DMS 273 (cell line): ENCODE measurements at regions not wholly inside any gene's neighbourhood (a gene's known extent, or its start where the extent isn't known, plus 50 kb on each side); places are given as distances from the start of the nearest gene placed in this dataset.
"Not testable (repeated sequence)": the region's sequence is repeated elsewhere in the genome, so short reads cannot be mapped to it uniquely, and the experiment has no call there.

Source experiments
- DNase-seq: peaks from one replicate; lab custom pipeline; 2025; ENCODE audit not compliant: unreplicated experiment; lab: John Stamatoyannopoulos, UW

GRCh38 chr3:139232341-139232740, 111.5 kb upstream of the MRPS22 start:
- not testable (repeated sequence) for DNase-seq

GRCh38 chr3:139234491-139234890, 109.3 kb upstream of the MRPS22 start:
- no peak for DNase-seq

DNA sequence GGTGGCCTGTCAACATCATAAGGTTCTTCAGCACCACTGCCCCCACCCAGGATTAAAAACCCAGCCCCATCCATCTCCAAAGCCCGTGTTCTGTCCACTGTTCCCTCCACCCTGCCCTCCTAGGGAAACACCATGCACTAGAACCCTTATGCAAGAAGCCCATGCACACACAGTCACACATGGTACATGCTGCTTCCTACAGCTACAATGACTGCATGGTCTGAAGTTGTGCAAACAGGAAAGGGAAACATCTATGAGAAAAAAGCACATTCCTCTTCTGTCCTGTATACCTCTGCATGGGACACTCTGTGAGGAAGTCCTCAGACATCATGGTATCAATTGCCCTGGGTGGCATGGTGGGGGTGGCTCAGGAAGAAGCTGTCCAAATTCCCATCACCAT, 108.6 kb upstream of the MRPS22 start:
- no peak for DNase-seq

DNA sequence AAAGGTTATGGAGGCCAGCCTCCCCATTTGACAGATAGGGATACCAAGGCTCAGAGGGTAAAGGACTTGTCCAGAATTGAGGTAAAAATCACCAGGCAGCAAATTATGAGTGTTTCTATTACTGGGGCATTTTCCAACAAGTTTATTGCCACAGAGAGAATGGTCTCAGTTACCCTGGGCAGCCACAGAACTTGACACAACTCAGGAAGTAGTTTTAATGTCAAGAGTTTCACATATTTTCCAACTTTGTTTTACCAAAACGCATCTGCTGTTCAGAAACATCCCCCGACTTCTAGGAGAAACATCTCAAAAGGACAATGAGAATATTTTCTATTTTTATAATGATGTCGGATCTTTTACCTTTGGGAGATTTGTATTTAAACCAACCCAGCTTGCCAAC, 107.5 kb upstream of the MRPS22 start:
- no peak for DNase-seq

GRCh38 chr3:139238281-139239030, 105.4 kb upstream of the MRPS22 start:
- DNase-seq = no peak

DNA sequence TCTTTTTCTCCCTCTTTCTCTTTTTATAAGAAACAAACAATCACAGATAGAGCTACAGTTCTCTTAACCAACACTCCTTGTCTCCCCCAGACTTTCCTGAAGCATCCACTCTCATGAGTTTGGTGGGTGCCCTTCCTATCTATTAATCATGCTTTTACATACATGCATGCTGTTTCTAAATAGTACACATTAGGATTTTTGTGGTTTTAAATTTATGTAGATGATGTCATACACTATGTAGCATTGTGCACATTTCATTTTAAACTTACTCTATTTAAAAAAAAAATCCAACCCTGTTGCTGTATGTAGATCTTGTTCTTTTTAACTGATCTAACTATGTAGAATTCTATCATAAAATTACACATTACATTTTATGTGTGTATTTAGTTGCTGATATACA, 104.3 kb upstream of the MRPS22 start:
- DNase-seq = no peak

DNA sequence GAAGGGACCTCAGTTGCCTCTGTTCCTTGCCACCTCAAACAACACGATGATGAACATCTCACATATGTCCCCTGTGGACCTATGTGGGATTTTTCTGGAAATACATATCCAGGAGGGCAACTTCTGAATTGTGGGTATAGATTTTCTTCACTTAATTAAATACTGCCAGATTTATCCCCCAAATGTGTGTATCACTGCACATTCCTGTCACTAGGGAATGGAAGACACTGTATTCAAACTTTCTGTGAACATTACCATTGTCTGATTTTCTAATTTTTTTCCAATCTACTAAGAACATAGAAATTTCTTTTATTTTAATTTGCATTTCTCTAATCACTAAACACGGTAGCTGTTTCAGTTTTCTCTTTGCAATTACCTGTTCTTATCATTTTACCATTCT, 102.0 kb upstream of the MRPS22 start:
- no peak for DNase-seq

DNA sequence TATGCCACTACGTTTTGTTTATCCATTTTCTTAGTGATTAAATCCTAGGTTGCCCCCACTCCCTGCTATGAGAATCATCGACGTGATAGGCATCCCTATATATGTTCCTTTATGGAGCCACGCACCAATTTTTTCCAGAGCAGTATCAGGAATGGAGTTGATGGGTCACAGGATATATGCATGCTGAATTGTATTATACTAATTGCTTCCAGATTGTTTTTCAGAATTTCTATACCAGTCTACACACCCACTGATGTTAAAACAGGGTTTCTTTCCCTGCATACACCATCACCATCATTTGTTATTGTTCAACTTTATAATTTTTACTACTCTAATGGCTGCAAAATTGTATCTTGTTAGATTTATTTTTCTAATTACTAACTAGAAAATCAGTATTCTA, 100.1 kb upstream of the MRPS22 start:
- DNase-seq = no peak

DNA sequence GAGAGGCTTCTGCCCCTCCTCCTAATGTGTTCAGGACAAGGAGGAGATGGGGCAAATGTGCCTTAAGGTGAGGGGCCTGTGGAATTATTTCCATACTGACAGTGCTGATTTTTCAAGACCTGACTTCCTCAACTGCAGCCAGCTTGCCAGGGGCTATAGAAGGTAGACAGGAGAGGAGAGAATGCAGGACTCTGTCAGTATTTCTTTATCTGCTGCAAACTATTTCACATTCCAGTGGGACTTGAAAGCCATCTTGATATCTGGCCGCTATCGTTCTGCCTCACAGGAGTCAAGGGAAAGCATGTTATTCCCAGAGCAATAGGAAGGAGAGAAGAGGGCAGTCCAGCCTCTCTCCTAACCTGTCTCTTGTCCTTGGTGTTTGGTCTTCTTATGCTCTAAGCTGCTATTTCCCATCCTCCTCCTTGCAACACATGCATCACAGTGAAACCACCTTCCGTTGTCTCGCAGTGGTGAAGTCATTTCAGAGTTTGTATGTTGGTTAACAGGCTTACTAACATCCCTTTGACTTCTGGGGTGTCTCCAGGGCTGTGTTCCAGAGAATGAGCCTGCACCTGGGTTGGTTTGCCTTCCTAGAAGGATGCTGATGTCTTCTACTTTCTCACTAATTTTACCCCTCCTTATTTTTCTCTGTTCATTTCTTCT, 95.1 kb upstream of the MRPS22 start:
- no peak for DNase-seq

GRCh38 chr3:139251529-139251928, 92.3 kb upstream of the MRPS22 start:
- no peak for DNase-seq

DNA sequence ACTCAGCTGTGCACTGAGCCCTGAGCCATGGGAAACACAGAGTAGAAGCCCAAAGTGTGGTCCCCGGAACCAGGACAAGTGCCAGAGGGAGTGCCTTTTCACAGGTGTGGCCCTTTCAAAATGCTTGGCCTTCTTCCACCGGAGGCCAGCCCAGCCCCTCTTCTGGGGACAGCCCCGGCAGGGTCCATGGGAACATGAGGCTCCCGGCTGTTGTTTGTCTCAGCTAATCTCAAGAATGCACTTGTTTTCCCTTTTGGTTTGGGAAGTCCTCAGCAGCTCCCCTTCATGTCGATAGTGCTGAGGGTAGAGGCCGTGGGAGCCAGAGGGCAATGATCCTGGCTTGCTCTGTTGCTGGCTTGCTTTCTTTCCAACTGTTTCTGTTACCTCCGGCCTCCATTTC, 91.1 kb upstream of the MRPS22 start:
- DNase-seq = no peak

DNA sequence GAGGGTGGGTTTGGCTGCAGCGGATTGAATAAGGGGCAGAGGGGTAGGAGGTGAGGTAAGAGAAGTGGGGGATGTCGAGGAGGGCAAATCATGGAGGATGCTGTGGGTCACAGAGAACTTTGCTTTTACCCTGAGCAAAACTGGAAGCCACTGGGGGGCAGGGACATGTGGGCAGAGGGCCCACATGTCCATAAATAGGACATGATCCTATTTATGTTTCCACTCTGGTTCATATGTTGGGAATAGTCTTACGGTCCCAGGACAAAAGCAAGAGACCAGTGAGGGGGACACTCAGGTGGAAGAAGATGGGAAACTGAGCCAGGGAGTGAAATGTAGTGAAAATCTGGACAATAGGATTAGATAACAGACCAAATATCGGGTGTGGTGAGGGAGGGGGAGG, 85.5 kb upstream of the MRPS22 start:
- no peak for DNase-seq

- DNase-seq = no peak
Measured at GRCh38 chr3:139259398-139259797, 84.4 kb upstream of the MRPS22 start.

GRCh38 chr3:139260041-139260486, 83.8 kb upstream of the MRPS22 start:
- no peak for DNase-seq

- DNase-seq = no peak
Measured at GRCh38 chr3:139260793-139261736, 82.8 kb upstream of the MRPS22 start.

DNA sequence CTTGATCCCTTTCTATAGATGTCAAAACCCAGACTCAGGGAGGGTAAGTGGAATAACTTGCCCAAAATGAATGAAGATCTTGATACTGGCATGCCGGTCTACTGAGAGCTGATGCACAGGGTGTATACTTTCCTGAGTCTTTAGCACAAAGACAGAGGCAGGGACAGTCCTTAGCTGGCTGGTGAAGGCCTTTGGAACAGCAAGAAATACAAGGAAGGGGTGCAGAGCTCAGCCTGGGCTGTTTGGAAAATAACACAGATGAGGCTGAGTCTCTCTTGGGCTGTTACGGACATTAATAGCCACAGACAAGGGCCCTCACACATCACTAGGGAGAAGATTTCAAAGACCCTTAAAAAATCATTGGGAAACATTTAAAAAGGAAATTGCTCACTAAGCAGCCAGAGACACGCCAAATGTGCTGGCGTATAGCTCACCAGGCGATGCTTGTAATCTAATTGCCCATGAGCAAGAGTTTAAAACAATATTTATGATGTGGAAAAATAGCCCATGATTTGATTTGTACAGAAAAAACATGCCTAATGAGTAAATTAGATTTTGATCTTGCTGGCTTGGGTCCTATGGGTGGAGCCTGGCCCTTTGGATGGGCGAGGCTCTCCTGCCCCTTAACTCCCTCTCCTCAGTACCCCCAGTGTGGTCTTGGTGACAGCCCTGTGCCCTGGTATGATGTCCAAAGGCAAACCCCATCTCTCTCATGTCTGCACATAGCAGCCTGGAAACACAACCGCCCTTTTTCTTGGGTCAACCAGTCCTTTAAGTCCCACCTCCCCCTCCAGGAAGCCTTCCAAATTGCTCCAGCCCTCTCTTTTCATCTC, 81.8 kb upstream of the MRPS22 start:
- no peak for DNase-seq

- no peak for DNase-seq
Measured at GRCh38 chr3:139263798-139264197, 80.0 kb upstream of the MRPS22 start.

- DNase-seq = no peak
Measured at GRCh38 chr3:139264375-139264774, 79.4 kb upstream of the MRPS22 start.

GRCh38 chr3:139265131-139266016, 78.4 kb upstream of the MRPS22 start:
- no peak for DNase-seq
